Duodenal mucosa (tissue), 2 donors: ENCODE measurements at regions not wholly inside any gene's neighbourhood (a gene's known extent, or its start where the extent isn't known, plus 50 kb on each side); places are given as distances from the start of the nearest gene placed in this dataset.

Source experiments
- H3K27ac ChIP-seq: one replicate; pipeline ENCODE4 v1.7.0; 2013; ENCODE audit warnings: low read depth, low read length
- H3K27me3 ChIP-seq, 2 donors: one replicate each; pipeline ENCODE4 v1.7.0; 2013; ENCODE audit warnings: low read length in 2 of 2, control low read depth in 1 of 2; ENCODE audit not compliant: insufficient read depth in 2 of 2, control insufficient read depth in 1 of 2
- H3K36me3 ChIP-seq, 2 donors: one replicate each; pipeline ENCODE4 v1.7.0; 2013; ENCODE audit warnings: low read length in 2 of 2, control low read depth in 1 of 2; ENCODE audit not compliant: insufficient read depth in 2 of 2, control insufficient read depth in 1 of 2
- H3K4me1 ChIP-seq, 2 donors: one replicate each; pipeline ENCODE4 v1.7.0; 2013; ENCODE audit warnings: low read length in 2 of 2, control low read depth in 1 of 2; ENCODE audit not compliant: insufficient read depth in 2 of 2, control insufficient read depth in 1 of 2
- H3K4me3 ChIP-seq, 2 donors: one replicate each; pipeline ENCODE4 v1.7.0; 2013; ENCODE audit warnings: low read length in 2 of 2, low read depth in 1 of 2
- H3K9ac ChIP-seq, 2 donors: one replicate each; pipeline ENCODE4 v1.7.0; 2013; ENCODE audit warnings: low read length in 2 of 2, low read depth in 1 of 2
- H3K9me3 ChIP-seq, 2 donors: one replicate each; pipeline ENCODE4 v1.7.0; 2013; ENCODE audit warnings: low read length in 2 of 2, control low read depth in 1 of 2; ENCODE audit not compliant: control insufficient read depth in 1 of 2

- H3K36me3 ChIP-seq = no peaks in the 10 kb centered on the region
- no peaks in the 10 kb centered on the region for H3K27me3 ChIP-seq
- H3K9ac ChIP-seq = no peak overlapping the region
- no peak overlapping the region for H3K4me3 ChIP-seq
- no peak overlapping the region for H3K27ac ChIP-seq
- no peaks in the 10 kb centered on the region for H3K9me3 ChIP-seq
- H3K4me1 ChIP-seq = no peaks in the 10 kb centered on the region
Measured at GRCh38 chr6:78593898-78594667, 273.3 kb upstream of the IRAK1BP1 start.

- Histone ChIP-seq H3K27me3 (no peaks in the 10 kb centered on the region), H3K9me3 (no peaks in the 10 kb centered on the region), H3K4me3 (no peak overlapping the region), H3K9ac (no peak overlapping the region), H3K4me1 (no peaks in the 10 kb centered on the region), H3K27ac (no peak overlapping the region), H3K36me3 (no peaks in the 10 kb centered on the region)
Measured at GRCh38 chr6:78594668-78595066, 272.7 kb upstream of the IRAK1BP1 start.

GRCh38 chr6:78597966-78598365 is 269.4 kb upstream of the IRAK1BP1 start:
- H3K27me3 ChIP-seq = no peaks in the 10 kb centered on the region
- no peaks in the 10 kb centered on the region for H3K9me3 ChIP-seq
- H3K36me3 ChIP-seq = no peaks in the 10 kb centered on the region
- H3K27ac ChIP-seq = no peak overlapping the region
- no peaks in the 10 kb centered on the region for H3K4me1 ChIP-seq
- H3K9ac ChIP-seq = no peak overlapping the region
- H3K4me3 ChIP-seq = no peak overlapping the region

GRCh38 chr6:78598966-78599365 is 268.4 kb upstream of the IRAK1BP1 start:
- Histone ChIP-seq H3K9me3 (no peaks in the 10 kb centered on the region), H3K27me3 (no peaks in the 10 kb centered on the region), H3K36me3 (no peaks in the 10 kb centered on the region), H3K4me3 (no peak overlapping the region), H3K27ac (no peak overlapping the region), H3K9ac (no peak overlapping the region), H3K4me1 (no peaks in the 10 kb centered on the region)

- H3K27ac ChIP-seq = no peak overlapping the region
Measured at GRCh38 chr6:78599526-78599925, 267.8 kb upstream of the IRAK1BP1 start.

GRCh38 chr6:78605909-78606446 is 261.4 kb upstream of the IRAK1BP1 start:
- H3K4me3 ChIP-seq = no peak overlapping the region
- no peak overlapping the region for H3K9ac ChIP-seq
- no peak overlapping the region for H3K27ac ChIP-seq
- H3K27me3 ChIP-seq = no peaks in the 10 kb centered on the region
- H3K36me3 ChIP-seq = no peaks in the 10 kb centered on the region
- H3K9me3 ChIP-seq = no peaks in the 10 kb centered on the region
- H3K4me1 ChIP-seq = peaks cover under 1 to 5% of the 10 kb centered on the region in 2 donors

More at GRCh38 chr6:78599526-78599925, 267.8 kb upstream of the IRAK1BP1 start:
- H3K36me3 ChIP-seq = no peaks in the 10 kb centered on the region
- H3K4me1 ChIP-seq = no peaks in the 10 kb centered on the region
- no peak overlapping the region for H3K9ac ChIP-seq
- H3K9me3 ChIP-seq = no peaks in the 10 kb centered on the region
- H3K4me3 ChIP-seq = no peak overlapping the region
- H3K27me3 ChIP-seq = no peaks in the 10 kb centered on the region

GRCh38 chr6:78607189-78607588 is 260.2 kb upstream of the IRAK1BP1 start:
- H3K9ac ChIP-seq = no peak overlapping the region
- no peak overlapping the region for H3K27ac ChIP-seq
- no peak overlapping the region for H3K4me3 ChIP-seq

GRCh38 chr6:78611102-78611620 is 256.2 kb upstream of the IRAK1BP1 start:
- Histone ChIP-seq H3K27me3 (no peaks in the 10 kb centered on the region), H3K9me3 (no peaks in the 10 kb centered on the region), H3K36me3 (no peaks in the 10 kb centered on the region), H3K9ac (no peak overlapping the region), H3K27ac (no peak overlapping the region), H3K4me3 (no peak overlapping the region), H3K4me1 (peaks cover 3 to 5% of the 10 kb centered on the region in 2 donors)

More at GRCh38 chr6:78607189-78607588, 260.2 kb upstream of the IRAK1BP1 start:
- H3K36me3 ChIP-seq = no peaks in the 10 kb centered on the region
- no peaks in the 10 kb centered on the region for H3K27me3 ChIP-seq
- no peaks in the 10 kb centered on the region for H3K9me3 ChIP-seq
- H3K4me1 ChIP-seq = peaks cover 3 to 5% of the 10 kb centered on the region in 2 donors

GRCh38 chr6:78611886-78612480 is 255.4 kb upstream of the IRAK1BP1 start:
- H3K27ac ChIP-seq = no peak overlapping the region
- no peak overlapping the region for H3K9ac ChIP-seq
- H3K4me1 ChIP-seq = peaks cover 3 to 5% of the 10 kb centered on the region in 2 donors
- no peak overlapping the region for H3K4me3 ChIP-seq
- H3K36me3 ChIP-seq = no peaks in the 10 kb centered on the region
- H3K9me3 ChIP-seq = no peaks in the 10 kb centered on the region
- H3K27me3 ChIP-seq = no peaks in the 10 kb centered on the region

GRCh38 chr6:78614961-78615360 is 252.4 kb upstream of the IRAK1BP1 start:
- no peaks in the 10 kb centered on the region for H3K36me3 ChIP-seq
- H3K9me3 ChIP-seq = no peaks in the 10 kb centered on the region
- no peak overlapping the region for H3K4me3 ChIP-seq
- H3K9ac ChIP-seq = no peak overlapping the region
- H3K27ac ChIP-seq = no peak overlapping the region
- H3K27me3 ChIP-seq = no peaks in the 10 kb centered on the region
- H3K4me1 ChIP-seq = peaks cover 0 to 3% of the 10 kb centered on the region in 2 donors
